K562 (cell line): ENCODE measurements at regions not wholly inside any gene's neighbourhood (a gene's known extent, or its start where the extent isn't known, plus 50 kb on each side); places are given as distances from the start of the nearest gene placed in this dataset.

Experiments used
- BCOR ChIP-seq: fragments of 450-650 bp; IDR thresholded peaks from 2 replicates; pipeline ENCODE4 v1.6.1; 2016
- HOXB6 ChIP-seq: fragments of 250-450 bp; sonication (Bioruptor Pico); IDR thresholded peaks from 2 replicates; pipeline ENCODE4 v1.5.1; 2022; ENCODE audit warnings: mild to moderate bottlenecking, borderline replicate concordance
- PHF20 ChIP-seq: fragments of 450-650 bp; IDR thresholded peaks from 2 replicates; pipeline ENCODE4 v1.6.1; 2018; ENCODE audit not compliant: partially characterized antibody
- SETDB1 ChIP-seq: IDR thresholded peaks from one replicate; pipeline ENCODE4 v1.6.1; 2012; ENCODE audit warnings: low read length, control low read depth, inconsistent platforms
- SMARCE1 ChIP-seq: fragments of 450-650 bp; IDR thresholded peaks from 2 replicates; pipeline ENCODE4 v1.7.1; 2016; ENCODE audit warnings: mild to moderate bottlenecking
- SPI1 ChIP-seq: IDR thresholded peaks from 2 replicates; pipeline ENCODE4 v1.6.1; 2011; ENCODE audit warnings: low read depth, low read length, control low read depth, borderline replicate concordance
- TBP ChIP-seq: optimal IDR thresholded peaks from 2 replicates; pipeline ENCODE3; 2011; ENCODE audit warnings: low read depth, low read length, improper control_type of control experiment
- YY1 ChIP-seq, 3 experiments: IDR thresholded peaks; 2 replicates each; pipeline ENCODE4 v1.6.1; 2011; ENCODE audit warnings: low read length in 2 of 3, mild to moderate bottlenecking in 2 of 3, moderate library complexity in 2 of 3, borderline replicate concordance in 1 of 3, control low read depth in 1 of 3, low read depth in 1 of 3; ENCODE audit not compliant: insufficient read depth in 3 of 3, insufficient replicate concordance in 2 of 3, control insufficient read depth in 1 of 3, insufficient read length in 1 of 3; ENCODE audit errors: extremely low read depth in 1 of 3
- ZNF124 ChIP-seq: sonication (generic); formaldehyde crosslinking; IDR thresholded peaks from 2 replicates; pipeline ENCODE4 v1.8.1; 2022; ENCODE audit warnings: missing genetic modification reagents
- ZNF165 ChIP-seq: fragments of 250-450 bp; sonication (Bioruptor Pico); IDR thresholded peaks from 2 replicates; pipeline ENCODE4 v1.4.0; 2020; ENCODE audit warnings: borderline replicate concordance
- ZNF77 ChIP-seq: fragments of 250-450 bp; sonication (Bioruptor Pico); IDR thresholded peaks from 2 replicates; pipeline ENCODE4 v1.5.0; 2020
- ZNF778 ChIP-seq: fragments of 450-650 bp; formaldehyde crosslinking; IDR thresholded peaks from 2 replicates; pipeline ENCODE4 v1.4.0; 2020; ENCODE audit warnings: mild to moderate bottlenecking, moderate library complexity
- TF ChIP-seq, protein P1 (sequence below): fragments of 250-450 bp; sonication (Bioruptor Pico); IDR thresholded peaks from 2 replicates; pipeline ENCODE4 v1.5.0; 2022; ENCODE audit warnings: mild to moderate bottlenecking
- TF ChIP-seq, protein P2 (sequence below): sonication (generic); formaldehyde crosslinking; IDR thresholded peaks from 2 replicates; pipeline ENCODE4 v1.8.0; 2023; ENCODE audit warnings: missing genetic modification reagents, mild to moderate bottlenecking, borderline replicate concordance
- TF ChIP-seq, protein P3 (sequence below): fragments of 450-650 bp; IDR thresholded peaks from 2 replicates; pipeline ENCODE4 v1.6.1; 2017; ENCODE audit warnings: antibody characterized with exemption

DNA sequence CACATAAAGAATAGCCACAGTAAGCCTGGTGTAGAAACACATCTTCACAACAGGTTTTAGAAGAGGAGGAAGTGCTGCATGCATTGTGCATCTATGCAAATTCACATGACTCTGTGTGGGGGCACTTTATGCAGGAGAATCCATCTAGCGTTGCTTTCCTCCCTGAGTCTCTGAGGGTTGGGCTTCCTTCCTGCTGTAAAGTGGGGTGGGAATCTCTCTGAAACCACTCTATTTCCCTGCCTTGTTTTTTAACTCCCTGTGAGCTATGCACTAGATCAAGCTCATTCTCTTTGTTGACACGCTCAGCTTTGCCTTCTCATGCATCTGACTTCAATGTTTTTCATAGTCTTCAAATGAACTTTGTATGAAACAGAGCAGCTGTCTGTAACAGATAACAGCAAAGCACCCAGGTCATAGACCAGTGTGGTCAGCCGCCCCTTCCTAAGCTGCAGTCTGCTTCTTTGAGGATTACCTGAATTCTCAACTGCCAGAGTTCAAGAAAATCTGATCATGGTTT lies 102.7 kb upstream of the DPH5 start (continued):
- TF ChIP-seq, protein P1, sequence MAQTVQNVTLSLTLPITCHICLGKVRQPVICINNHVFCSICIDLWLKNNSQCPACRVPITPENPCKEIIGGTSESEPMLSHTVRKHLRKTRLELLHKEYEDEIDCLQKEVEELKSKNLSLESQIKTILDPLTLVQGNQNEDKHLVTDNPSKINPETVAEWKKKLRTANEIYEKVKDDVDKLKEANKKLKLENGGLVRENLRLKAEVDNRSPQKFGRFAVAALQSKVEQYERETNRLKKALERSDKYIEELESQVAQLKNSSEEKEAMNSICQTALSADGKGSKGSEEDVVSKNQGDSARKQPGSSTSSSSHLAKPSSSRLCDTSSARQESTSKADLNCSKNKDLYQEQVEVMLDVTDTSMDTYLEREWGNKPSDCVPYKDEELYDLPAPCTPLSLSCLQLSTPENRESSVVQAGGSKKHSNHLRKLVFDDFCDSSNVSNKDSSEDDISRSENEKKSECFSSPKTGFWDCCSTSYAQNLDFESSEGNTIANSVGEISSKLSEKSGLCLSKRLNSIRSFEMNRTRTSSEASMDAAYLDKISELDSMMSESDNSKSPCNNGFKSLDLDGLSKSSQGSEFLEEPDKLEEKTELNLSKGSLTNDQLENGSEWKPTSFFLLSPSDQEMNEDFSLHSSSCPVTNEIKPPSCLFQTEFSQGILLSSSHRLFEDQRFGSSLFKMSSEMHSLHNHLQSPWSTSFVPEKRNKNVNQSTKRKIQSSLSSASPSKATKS (CRISPR knock-in tag) = no peak
- no peak for TF ChIP-seq TBP
- TF ChIP-seq BCOR = peak; percentile 35; the same call in 1 of the 2 replicates
- TF ChIP-seq SMARCE1 = peak; percentile 93
- no peak for TF ChIP-seq YY1 (IDR thresholded peaks at IDR 0.05; ENCODE audit: borderline replicate concordance in 1 of 3, control insufficient read depth in 1 of 3, extremely low read depth in 1 of 3, insufficient read depth in 3 of 3, insufficient read length in 1 of 3, insufficient replicate concordance in 2 of 3, low read depth in 1 of 3, low read length in 2 of 3)
- peak; percentile 80 for TF ChIP-seq SPI1
- peak; percentile 25 for TF ChIP-seq PHF20
- TF ChIP-seq, protein P2, sequence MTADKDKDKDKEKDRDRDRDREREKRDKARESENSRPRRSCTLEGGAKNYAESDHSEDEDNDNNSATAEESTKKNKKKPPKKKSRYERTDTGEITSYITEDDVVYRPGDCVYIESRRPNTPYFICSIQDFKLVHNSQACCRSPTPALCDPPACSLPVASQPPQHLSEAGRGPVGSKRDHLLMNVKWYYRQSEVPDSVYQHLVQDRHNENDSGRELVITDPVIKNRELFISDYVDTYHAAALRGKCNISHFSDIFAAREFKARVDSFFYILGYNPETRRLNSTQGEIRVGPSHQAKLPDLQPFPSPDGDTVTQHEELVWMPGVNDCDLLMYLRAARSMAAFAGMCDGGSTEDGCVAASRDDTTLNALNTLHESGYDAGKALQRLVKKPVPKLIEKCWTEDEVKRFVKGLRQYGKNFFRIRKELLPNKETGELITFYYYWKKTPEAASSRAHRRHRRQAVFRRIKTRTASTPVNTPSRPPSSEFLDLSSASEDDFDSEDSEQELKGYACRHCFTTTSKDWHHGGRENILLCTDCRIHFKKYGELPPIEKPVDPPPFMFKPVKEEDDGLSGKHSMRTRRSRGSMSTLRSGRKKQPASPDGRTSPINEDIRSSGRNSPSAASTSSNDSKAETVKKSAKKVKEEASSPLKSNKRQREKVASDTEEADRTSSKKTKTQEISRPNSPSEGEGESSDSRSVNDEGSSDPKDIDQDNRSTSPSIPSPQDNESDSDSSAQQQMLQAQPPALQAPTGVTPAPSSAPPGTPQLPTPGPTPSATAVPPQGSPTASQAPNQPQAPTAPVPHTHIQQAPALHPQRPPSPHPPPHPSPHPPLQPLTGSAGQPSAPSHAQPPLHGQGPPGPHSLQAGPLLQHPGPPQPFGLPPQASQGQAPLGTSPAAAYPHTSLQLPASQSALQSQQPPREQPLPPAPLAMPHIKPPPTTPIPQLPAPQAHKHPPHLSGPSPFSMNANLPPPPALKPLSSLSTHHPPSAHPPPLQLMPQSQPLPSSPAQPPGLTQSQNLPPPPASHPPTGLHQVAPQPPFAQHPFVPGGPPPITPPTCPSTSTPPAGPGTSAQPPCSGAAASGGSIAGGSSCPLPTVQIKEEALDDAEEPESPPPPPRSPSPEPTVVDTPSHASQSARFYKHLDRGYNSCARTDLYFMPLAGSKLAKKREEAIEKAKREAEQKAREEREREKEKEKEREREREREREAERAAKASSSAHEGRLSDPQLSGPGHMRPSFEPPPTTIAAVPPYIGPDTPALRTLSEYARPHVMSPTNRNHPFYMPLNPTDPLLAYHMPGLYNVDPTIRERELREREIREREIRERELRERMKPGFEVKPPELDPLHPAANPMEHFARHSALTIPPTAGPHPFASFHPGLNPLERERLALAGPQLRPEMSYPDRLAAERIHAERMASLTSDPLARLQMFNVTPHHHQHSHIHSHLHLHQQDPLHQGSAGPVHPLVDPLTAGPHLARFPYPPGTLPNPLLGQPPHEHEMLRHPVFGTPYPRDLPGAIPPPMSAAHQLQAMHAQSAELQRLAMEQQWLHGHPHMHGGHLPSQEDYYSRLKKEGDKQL = no peak
- TF ChIP-seq ZNF124 (CRISPR knock-in tag) = no peak
- TF ChIP-seq ZNF77 (CRISPR knock-in tag) = no peak
- no peak for TF ChIP-seq SETDB1
- TF ChIP-seq ZNF778 (CRISPR knock-in tag) = no peak
- TF ChIP-seq ZNF165 (CRISPR knock-in tag) = no peak
- TF ChIP-seq HOXB6 (CRISPR knock-in tag) = no peak
- TF ChIP-seq, protein P3, sequence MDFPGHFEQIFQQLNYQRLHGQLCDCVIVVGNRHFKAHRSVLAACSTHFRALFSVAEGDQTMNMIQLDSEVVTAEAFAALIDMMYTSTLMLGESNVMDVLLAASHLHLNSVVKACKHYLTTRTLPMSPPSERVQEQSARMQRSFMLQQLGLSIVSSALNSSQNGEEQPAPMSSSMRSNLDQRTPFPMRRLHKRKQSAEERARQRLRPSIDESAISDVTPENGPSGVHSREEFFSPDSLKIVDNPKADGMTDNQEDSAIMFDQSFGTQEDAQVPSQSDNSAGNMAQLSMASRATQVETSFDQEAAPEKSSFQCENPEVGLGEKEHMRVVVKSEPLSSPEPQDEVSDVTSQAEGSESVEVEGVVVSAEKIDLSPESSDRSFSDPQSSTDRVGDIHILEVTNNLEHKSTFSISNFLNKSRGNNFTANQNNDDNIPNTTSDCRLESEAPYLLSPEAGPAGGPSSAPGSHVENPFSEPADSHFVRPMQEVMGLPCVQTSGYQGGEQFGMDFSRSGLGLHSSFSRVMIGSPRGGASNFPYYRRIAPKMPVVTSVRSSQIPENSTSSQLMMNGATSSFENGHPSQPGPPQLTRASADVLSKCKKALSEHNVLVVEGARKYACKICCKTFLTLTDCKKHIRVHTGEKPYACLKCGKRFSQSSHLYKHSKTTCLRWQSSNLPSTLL = no peak
